Liver (tissue), 8 donors: ENCODE measurements at regions not wholly inside any gene's neighbourhood (a gene's known extent, or its start where the extent isn't known, plus 50 kb on each side); places are given as distances from the start of the nearest gene placed in this dataset.

ENCODE experiments used
- DNase-seq: peaks from one replicate; pipeline ENCODE4 v3.0.0-alpha.2; 2017; ENCODE audit warnings: low spot score
- H3K27ac ChIP-seq, 2 donors: one replicate each; pipeline ENCODE4 v1.7.0; 2013; ENCODE audit warnings: inconsistent platforms in 2 of 2, low read length in 2 of 2, control low read depth in 1 of 2, low read depth in 1 of 2, mild to moderate bottlenecking in 1 of 2
- H3K27me3 ChIP-seq, 4 donors: one replicate each; pipeline versions ENCODE4 v1.6.1 to v1.7.0; 2013; ENCODE audit warnings: low read length in 3 of 4, inconsistent platforms in 1 of 4, mild to moderate bottlenecking in 1 of 4, moderate library complexity in 1 of 4; ENCODE audit not compliant: control insufficient read depth in 4 of 4, insufficient read depth in 4 of 4
- H3K36me3 ChIP-seq, 4 donors: one replicate each; pipeline versions ENCODE4 v1.6.1 to v1.7.0; 2013; ENCODE audit warnings: low read length in 3 of 4, mild to moderate bottlenecking in 3 of 4, low read depth in 1 of 4, moderate library complexity in 1 of 4; ENCODE audit not compliant: control insufficient read depth in 4 of 4, insufficient read depth in 3 of 4
- H3K4me1 ChIP-seq, 4 donors: one replicate each; pipeline versions ENCODE4 v1.6.1 to v1.7.0; 2013; ENCODE audit warnings: low read length in 3 of 4, mild to moderate bottlenecking in 3 of 4, moderate library complexity in 1 of 4; ENCODE audit not compliant: control insufficient read depth in 4 of 4, insufficient read depth in 4 of 4
- H3K4me3 ChIP-seq, 3 donors: one replicate each; pipeline versions ENCODE4 v1.6.1 to v1.7.0; 2013; ENCODE audit warnings: low read length in 3 of 3, control low read depth in 1 of 3, low read depth in 1 of 3, mild to moderate bottlenecking in 1 of 3
- H3K9ac ChIP-seq, 2 donors: one replicate each; pipeline ENCODE4 v1.7.0; 2013; ENCODE audit warnings: low read length in 2 of 2, mild to moderate bottlenecking in 2 of 2, moderate library complexity in 2 of 2, control low read depth in 1 of 2, low read depth in 1 of 2
- H3K9me3 ChIP-seq, 4 donors: one replicate each; pipeline versions ENCODE4 v1.6.1 to v1.7.0; 2013; ENCODE audit warnings: low read length in 3 of 4; ENCODE audit not compliant: control insufficient read depth in 4 of 4
- EGR1 ChIP-seq, 2 donors: IDR thresholded peaks; 2 replicates each; pipeline ENCODE4 v1.6.1; 2016 to 2018; ENCODE audit warnings: antibody characterized with exemption in 2 of 2, low read depth in 2 of 2
- FOXA1 ChIP-seq: IDR thresholded peaks from 2 replicates; pipeline ENCODE4 v1.6.1; 2016; ENCODE audit warnings: antibody characterized with exemption
- FOXA2 ChIP-seq: IDR thresholded peaks from 2 replicates; pipeline ENCODE4 v1.6.1; 2016; ENCODE audit warnings: antibody characterized with exemption
- GABPA ChIP-seq, 2 donors: IDR thresholded peaks in 1 of 2; conservative IDR thresholded peaks in 1 of 2; 2 replicates each; pipeline ENCODE4 v1.6.1; 2016; ENCODE audit warnings: antibody characterized with exemption in 2 of 2, mild to moderate bottlenecking in 1 of 2, moderate library complexity in 1 of 2
- HNF4A ChIP-seq, 2 donors: conservative IDR thresholded peaks; 2 replicates each; pipeline ENCODE4 v1.6.1; 2016; ENCODE audit warnings: antibody characterized with exemption in 2 of 2, mild to moderate bottlenecking in 2 of 2
- HNF4G ChIP-seq: IDR thresholded peaks from 2 replicates; pipeline ENCODE4 v1.6.1; 2016; ENCODE audit warnings: antibody characterized with exemption
- JUND ChIP-seq, 2 donors: IDR thresholded peaks; 2 replicates each; pipeline ENCODE4 v1.6.1; 2016; ENCODE audit warnings: antibody characterized with exemption in 2 of 2
- NR2F2 ChIP-seq: IDR thresholded peaks from 2 replicates; pipeline ENCODE4 v1.6.1; 2016; ENCODE audit warnings: antibody characterized with exemption
- RAD21 ChIP-seq, 2 donors: IDR thresholded peaks; 2 replicates each; pipeline ENCODE4 v1.6.1; 2016; ENCODE audit warnings: antibody characterized with exemption in 2 of 2, mild to moderate bottlenecking in 2 of 2
- RXRA ChIP-seq, 2 donors: IDR thresholded peaks; 2 replicates each; pipeline ENCODE4 v1.6.1; 2017 to 2018; ENCODE audit warnings: antibody characterized with exemption in 2 of 2, mild to moderate bottlenecking in 1 of 2
- SP1 ChIP-seq: IDR thresholded peaks from 2 replicates; pipeline ENCODE4 v1.6.1; 2018; ENCODE audit warnings: antibody characterized with exemption, mild to moderate bottlenecking
- TAF1 ChIP-seq: conservative IDR thresholded peaks from 2 replicates; pipeline ENCODE4 v1.6.1; 2016; ENCODE audit warnings: antibody characterized with exemption, mild to moderate bottlenecking
- YY1 ChIP-seq: IDR thresholded peaks from 2 replicates; pipeline ENCODE4 v1.6.1; 2016; ENCODE audit warnings: antibody characterized with exemption, mild to moderate bottlenecking
- WGBS: extraction: QIAGEN DNeasy Blood & Tissue Kit; methylation state at CpG from one replicate; pipeline ENCODE4 v1.1.7; 2013; 5-methylcytosine and 5-hydroxymethylcytosine counted together
- TF ChIP-seq, protein P1 (sequence below): IDR thresholded peaks from 2 replicates; pipeline ENCODE4 v1.6.1; 2016; ENCODE audit warnings: antibody characterized with exemption
- TF ChIP-seq, protein P2 (sequence below): fragments of 150-350 bp; IDR thresholded peaks from 2 replicates; pipeline ENCODE4 v1.5.1; 2017; ENCODE audit warnings: improper control_type of control experiment, low read depth, low read length; ENCODE audit not compliant: missing input control
- TF ChIP-seq, protein P3 (sequence below): IDR thresholded peaks from 2 replicates; pipeline ENCODE4 v1.6.1; 2016; ENCODE audit warnings: antibody characterized with exemption
- TF ChIP-seq, protein P4 (sequence below): IDR thresholded peaks from 2 replicates; pipeline ENCODE4 v1.6.1; 2016; ENCODE audit warnings: antibody characterized with exemption, mild to moderate bottlenecking
- TF ChIP-seq, protein P5 (sequence below): IDR thresholded peaks from 2 replicates; pipeline ENCODE4 v1.6.1; 2016; ENCODE audit warnings: antibody characterized with exemption
- donor health status: healthy.
- donor health status: healthy.
- donor health status: healthy.
- donor health status: healthy.
- donor health status: healthy.

DNA sequence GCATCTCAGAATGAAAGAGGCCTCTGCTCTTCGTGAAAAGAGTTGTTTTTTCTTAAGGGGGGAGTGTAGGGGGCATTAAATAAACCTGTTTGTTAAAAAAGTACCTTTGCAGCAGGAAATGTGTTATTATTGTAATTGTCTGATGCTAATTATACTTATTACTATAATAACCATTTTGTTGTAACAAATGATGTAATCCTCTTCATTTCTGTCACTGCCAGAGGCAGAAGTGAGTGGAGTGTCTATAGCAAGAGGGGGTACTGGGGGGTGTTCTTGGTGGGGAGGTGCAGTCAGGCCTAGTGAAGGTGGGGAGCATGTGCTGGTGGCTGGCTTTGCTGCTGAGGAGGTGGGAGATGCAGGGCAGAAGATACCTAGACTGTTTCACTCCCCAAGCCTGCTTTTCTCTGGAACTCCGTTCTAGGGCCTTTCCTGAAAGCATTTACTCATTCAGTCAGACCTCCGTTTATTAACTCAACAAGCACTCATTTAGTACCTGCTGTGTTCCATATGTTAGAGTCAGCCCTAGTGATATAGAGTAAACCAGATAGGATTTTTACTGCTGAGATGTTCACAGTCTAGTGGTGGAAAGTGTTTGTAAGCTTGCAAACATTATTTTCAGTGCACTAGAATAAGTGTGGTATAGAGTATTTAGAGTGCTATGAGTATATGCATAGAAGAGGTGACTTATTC is 77.5 kb upstream of the CISTR start:
- WGBS, result 64% methylated on average over 3 of the region's 3 CpGs
- peaks cover 0 to 2% (median 0%) of the 10 kb centered on the region in 4 donors for H3K27me3 ChIP-seq
- no peaks in the 10 kb centered on the region for H3K9me3 ChIP-seq
- no peak for DNase-seq
- peaks cover 0 to 8% (median 5%) of the 10 kb centered on the region in 4 donors for H3K4me1 ChIP-seq
- TF ChIP-seq YY1 (no peak), RAD21 (IDR thresholded peaks at IDR 0.05) (no peak), RXRA (IDR thresholded peaks at IDR 0.05) (no peak), SP1 (no peak), EGR1 (IDR thresholded peaks at IDR 0.05; ENCODE audit: low read depth in 2 of 2) (no peak), TAF1 (no peak), FOXA1 (no peak), HNF4G (no peak), JUND (IDR thresholded peaks at IDR 0.05) (no peak), NR2F2 (no peak), FOXA2 (no peak), HNF4A (conservative IDR thresholded peaks at IDR 0.05) (no peak), GABPA (IDR thresholded peaks at IDR 0.05 in 1 of 2, conservative IDR thresholded peaks at IDR 0.05 in 1 of 2) (no peak)
- TF ChIP-seq, protein P1, sequence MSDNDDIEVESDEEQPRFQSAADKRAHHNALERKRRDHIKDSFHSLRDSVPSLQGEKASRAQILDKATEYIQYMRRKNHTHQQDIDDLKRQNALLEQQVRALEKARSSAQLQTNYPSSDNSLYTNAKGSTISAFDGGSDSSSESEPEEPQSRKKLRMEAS, result no peak
- TF ChIP-seq, protein P2, sequence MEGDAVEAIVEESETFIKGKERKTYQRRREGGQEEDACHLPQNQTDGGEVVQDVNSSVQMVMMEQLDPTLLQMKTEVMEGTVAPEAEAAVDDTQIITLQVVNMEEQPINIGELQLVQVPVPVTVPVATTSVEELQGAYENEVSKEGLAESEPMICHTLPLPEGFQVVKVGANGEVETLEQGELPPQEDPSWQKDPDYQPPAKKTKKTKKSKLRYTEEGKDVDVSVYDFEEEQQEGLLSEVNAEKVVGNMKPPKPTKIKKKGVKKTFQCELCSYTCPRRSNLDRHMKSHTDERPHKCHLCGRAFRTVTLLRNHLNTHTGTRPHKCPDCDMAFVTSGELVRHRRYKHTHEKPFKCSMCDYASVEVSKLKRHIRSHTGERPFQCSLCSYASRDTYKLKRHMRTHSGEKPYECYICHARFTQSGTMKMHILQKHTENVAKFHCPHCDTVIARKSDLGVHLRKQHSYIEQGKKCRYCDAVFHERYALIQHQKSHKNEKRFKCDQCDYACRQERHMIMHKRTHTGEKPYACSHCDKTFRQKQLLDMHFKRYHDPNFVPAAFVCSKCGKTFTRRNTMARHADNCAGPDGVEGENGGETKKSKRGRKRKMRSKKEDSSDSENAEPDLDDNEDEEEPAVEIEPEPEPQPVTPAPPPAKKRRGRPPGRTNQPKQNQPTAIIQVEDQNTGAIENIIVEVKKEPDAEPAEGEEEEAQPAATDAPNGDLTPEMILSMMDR, result no peak
- TF ChIP-seq, protein P3, sequence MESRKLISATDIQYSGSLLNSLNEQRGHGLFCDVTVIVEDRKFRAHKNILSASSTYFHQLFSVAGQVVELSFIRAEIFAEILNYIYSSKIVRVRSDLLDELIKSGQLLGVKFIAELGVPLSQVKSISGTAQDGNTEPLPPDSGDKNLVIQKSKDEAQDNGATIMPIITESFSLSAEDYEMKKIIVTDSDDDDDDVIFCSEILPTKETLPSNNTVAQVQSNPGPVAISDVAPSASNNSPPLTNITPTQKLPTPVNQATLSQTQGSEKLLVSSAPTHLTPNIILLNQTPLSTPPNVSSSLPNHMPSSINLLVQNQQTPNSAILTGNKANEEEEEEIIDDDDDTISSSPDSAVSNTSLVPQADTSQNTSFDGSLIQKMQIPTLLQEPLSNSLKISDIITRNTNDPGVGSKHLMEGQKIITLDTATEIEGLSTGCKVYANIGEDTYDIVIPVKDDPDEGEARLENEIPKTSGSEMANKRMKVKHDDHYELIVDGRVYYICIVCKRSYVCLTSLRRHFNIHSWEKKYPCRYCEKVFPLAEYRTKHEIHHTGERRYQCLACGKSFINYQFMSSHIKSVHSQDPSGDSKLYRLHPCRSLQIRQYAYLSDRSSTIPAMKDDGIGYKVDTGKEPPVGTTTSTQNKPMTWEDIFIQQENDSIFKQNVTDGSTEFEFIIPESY, result no peak
- TF ChIP-seq, protein P4, sequence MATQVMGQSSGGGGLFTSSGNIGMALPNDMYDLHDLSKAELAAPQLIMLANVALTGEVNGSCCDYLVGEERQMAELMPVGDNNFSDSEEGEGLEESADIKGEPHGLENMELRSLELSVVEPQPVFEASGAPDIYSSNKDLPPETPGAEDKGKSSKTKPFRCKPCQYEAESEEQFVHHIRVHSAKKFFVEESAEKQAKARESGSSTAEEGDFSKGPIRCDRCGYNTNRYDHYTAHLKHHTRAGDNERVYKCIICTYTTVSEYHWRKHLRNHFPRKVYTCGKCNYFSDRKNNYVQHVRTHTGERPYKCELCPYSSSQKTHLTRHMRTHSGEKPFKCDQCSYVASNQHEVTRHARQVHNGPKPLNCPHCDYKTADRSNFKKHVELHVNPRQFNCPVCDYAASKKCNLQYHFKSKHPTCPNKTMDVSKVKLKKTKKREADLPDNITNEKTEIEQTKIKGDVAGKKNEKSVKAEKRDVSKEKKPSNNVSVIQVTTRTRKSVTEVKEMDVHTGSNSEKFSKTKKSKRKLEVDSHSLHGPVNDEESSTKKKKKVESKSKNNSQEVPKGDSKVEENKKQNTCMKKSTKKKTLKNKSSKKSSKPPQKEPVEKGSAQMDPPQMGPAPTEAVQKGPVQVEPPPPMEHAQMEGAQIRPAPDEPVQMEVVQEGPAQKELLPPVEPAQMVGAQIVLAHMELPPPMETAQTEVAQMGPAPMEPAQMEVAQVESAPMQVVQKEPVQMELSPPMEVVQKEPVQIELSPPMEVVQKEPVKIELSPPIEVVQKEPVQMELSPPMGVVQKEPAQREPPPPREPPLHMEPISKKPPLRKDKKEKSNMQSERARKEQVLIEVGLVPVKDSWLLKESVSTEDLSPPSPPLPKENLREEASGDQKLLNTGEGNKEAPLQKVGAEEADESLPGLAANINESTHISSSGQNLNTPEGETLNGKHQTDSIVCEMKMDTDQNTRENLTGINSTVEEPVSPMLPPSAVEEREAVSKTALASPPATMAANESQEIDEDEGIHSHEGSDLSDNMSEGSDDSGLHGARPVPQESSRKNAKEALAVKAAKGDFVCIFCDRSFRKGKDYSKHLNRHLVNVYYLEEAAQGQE, result no peak
- TF ChIP-seq, protein P5, sequence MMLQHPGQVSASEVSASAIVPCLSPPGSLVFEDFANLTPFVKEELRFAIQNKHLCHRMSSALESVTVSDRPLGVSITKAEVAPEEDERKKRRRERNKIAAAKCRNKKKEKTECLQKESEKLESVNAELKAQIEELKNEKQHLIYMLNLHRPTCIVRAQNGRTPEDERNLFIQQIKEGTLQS, result no peak
- H3K27ac ChIP-seq, result no peak overlapping the region
- H3K36me3 ChIP-seq, result no peaks in the 10 kb centered on the region
- no peak overlapping the region for H3K9ac ChIP-seq
- H3K4me3 ChIP-seq, result no peak overlapping the region
